CD14-positive monocyte (primary cell): ENCODE measurements at regions not wholly inside any gene's neighbourhood (a gene's known extent, or its start where the extent isn't known, plus 50 kb on each side); places are given as distances from the start of the nearest gene placed in this dataset.

Source experiments
- DNase-seq, 3 donors: peaks; one replicate each; pipeline ENCODE4 v3.0.0-alpha.2; 2011 to 2022
- H2AFZ ChIP-seq: 2 replicates; pipeline ENCODE4 v1.6.0; 2012; ENCODE audit warnings: mild to moderate bottlenecking, low read depth, low read length, inconsistent platforms; ENCODE audit not compliant: insufficient read depth, poor library complexity, severe bottlenecking
- H3K27ac ChIP-seq, 2 donors: 1 replicate in 1 of 2; 2 replicates in 1 of 2; pipeline ENCODE4 v1.5.1; 2012 to 2013; ENCODE audit warnings: low read length in 2 of 2, control low read depth in 1 of 2, inconsistent platforms in 1 of 2, low read depth in 1 of 2, mild to moderate bottlenecking in 1 of 2
- H3K27me3 ChIP-seq, 2 donors: one replicate each; pipeline versions ENCODE4 v1.6.0 to v1.6.1; 2011 to 2013; ENCODE audit warnings: low read length in 2 of 2; ENCODE audit not compliant: control insufficient read depth in 2 of 2, insufficient read depth in 2 of 2
- H3K36me3 ChIP-seq, 2 donors: replicated peaks in 1 of 2; 1 replicate in 1 of 2; 2 replicates in 1 of 2; pipeline versions ENCODE4 v1.5.1 to v1.6.1; 2012 to 2013; ENCODE audit warnings: low read length in 2 of 2, control low read depth in 1 of 2, inconsistent platforms in 1 of 2, mild to moderate bottlenecking in 1 of 2; ENCODE audit not compliant: insufficient read depth in 2 of 2, control insufficient read depth in 1 of 2
- H3K4me1 ChIP-seq, 2 donors: 1 replicate in 1 of 2; 2 replicates in 1 of 2; pipeline versions ENCODE4 v1.5.1 to v1.6.1; 2012 to 2013; ENCODE audit warnings: low read length in 2 of 2, control low read depth in 1 of 2, inconsistent platforms in 1 of 2, mild to moderate bottlenecking in 1 of 2, moderate library complexity in 1 of 2; ENCODE audit not compliant: insufficient read depth in 2 of 2, control insufficient read depth in 1 of 2
- H3K4me2 ChIP-seq: replicated peaks from 2 replicates; pipeline ENCODE3; 2012; ENCODE audit warnings: low read length, moderate library complexity, mild to moderate bottlenecking; ENCODE audit not compliant: poor library complexity, severe bottlenecking; ENCODE audit errors: extremely low read depth
- H3K4me3 ChIP-seq, 3 experiments: fragments of 200-600 bp in 1 of 3; sonication (generic) in 1 of 3; replicated peaks in 1 of 3; 1 replicate in 2 of 3; 2 replicates in 1 of 3; pipeline ENCODE4 v1.5.1; 2011 to 2013; ENCODE audit warnings: low read length in 3 of 3, mild to moderate bottlenecking in 3 of 3, control low read depth in 2 of 3, low read depth in 2 of 3, inconsistent platforms in 1 of 3, moderate library complexity in 1 of 3
- H3K79me2 ChIP-seq: 2 replicates; pipeline ENCODE4 v1.6.0; 2012; ENCODE audit warnings: mild to moderate bottlenecking, control low read depth, inconsistent platforms, low read length, moderate library complexity; ENCODE audit not compliant: insufficient read depth
- H3K9ac ChIP-seq: 2 replicates; pipeline ENCODE4 v1.6.0; 2017; ENCODE audit warnings: low read length, mild to moderate bottlenecking; ENCODE audit not compliant: insufficient read depth, poor library complexity, severe bottlenecking
- H3K9me3 ChIP-seq, 2 donors: replicated peaks in 1 of 2; 1 replicate in 1 of 2; 2 replicates in 1 of 2; pipeline versions ENCODE4 v1.5.1 to v1.6.1; 2012 to 2013; ENCODE audit warnings: low read length in 2 of 2, control low read depth in 1 of 2; ENCODE audit not compliant: control insufficient read depth in 1 of 2, insufficient read depth in 1 of 2
- H4K20me1 ChIP-seq: 2 replicates; pipeline ENCODE4 v1.6.0; 2012; ENCODE audit warnings: mild to moderate bottlenecking, low read length, control low read depth, moderate library complexity; ENCODE audit not compliant: insufficient read depth
- H3K27ac Mint-ChIP-seq, 7 donors: one replicate each; pipeline ENCODE4 v1.8.0; 2020; ENCODE audit warnings: mild to moderate bottlenecking in 7 of 7, mixed read lengths in 7 of 7, moderate library complexity in 6 of 7, inconsistent platforms in 2 of 7
- H3K27me3 Mint-ChIP-seq, 3 donors: one replicate each; pipeline ENCODE4 v1.8.0; 2021 to 2022; ENCODE audit warnings: low read depth in 3 of 3, mild to moderate bottlenecking in 3 of 3, mixed read lengths in 3 of 3, moderate library complexity in 3 of 3, inconsistent platforms in 1 of 3
- H3K36me3 Mint-ChIP-seq, 2 donors: one replicate each; pipeline ENCODE4 v1.8.0; 2020; ENCODE audit warnings: mixed read lengths in 2 of 2, inconsistent platforms in 1 of 2, mild to moderate bottlenecking in 1 of 2
- H3K4me1 Mint-ChIP-seq: one replicate; pipeline ENCODE4 v1.8.0; 2020; ENCODE audit warnings: mild to moderate bottlenecking, mixed read lengths
- H3K4me3 Mint-ChIP-seq, 2 donors: one replicate each; pipeline ENCODE4 v1.8.0; 2020; ENCODE audit warnings: mild to moderate bottlenecking in 2 of 2, mixed read lengths in 2 of 2, moderate library complexity in 1 of 2
- H3K9me3 Mint-ChIP-seq, 7 donors: one replicate each; pipeline ENCODE4 v1.8.0; 2020 to 2022; ENCODE audit warnings: mixed read lengths in 7 of 7, mild to moderate bottlenecking in 6 of 7, moderate library complexity in 6 of 7, inconsistent platforms in 2 of 7
- WGBS: methylation state at CpG from one replicate; pipeline ENCODE4 v1.1.5; 2013; ENCODE audit warnings: missing lambda C conversion rate; ENCODE audit not compliant: insufficient coverage; 5-methylcytosine and 5-hydroxymethylcytosine counted together
- intact Hi-C, 2 donors: fragments of 100-400 bp; cut with micrococcal nuclease; formaldehyde crosslinking; loops; one replicate each; pipeline versions ENCODE4 v1.15.0 to v1.15.1; 2023
- TF ChIP-seq, protein P1 (sequence below): fragments of 200-600 bp; IDR thresholded peaks from one replicate; pipeline ENCODE4 v1.8.0; 2022; ENCODE audit warnings: antibody characterized with exemption, mild to moderate bottlenecking

DNA sequence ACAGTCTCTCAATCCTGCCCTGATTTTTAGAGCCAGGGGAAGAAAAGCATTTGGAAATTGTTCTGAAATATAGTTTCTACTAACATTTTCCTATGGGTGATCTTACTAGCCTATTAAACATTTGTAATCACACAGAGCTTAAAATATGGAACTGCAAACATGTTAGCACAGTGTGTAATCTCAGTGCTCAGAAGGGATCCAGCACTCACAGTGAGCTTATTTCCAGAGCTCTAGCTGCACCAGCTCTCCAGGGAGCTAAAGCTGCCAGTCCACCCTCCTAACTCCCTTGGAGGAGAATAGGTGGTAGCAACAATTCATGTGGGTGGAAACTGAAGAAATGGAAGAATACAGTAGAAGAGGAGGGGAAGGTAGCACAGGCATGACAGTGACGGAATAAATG is 64.9 kb upstream of the SYT1 start:
- Mint-ChIP-seq H3K36me3 (no peaks in the 10 kb centered on the region), H3K4me1 (no peaks in the 10 kb centered on the region), H3K9me3 (peaks cover 2 to 20% (median 6%) of the 10 kb centered on the region in 7 donors), H3K27me3 (no peaks in the 10 kb centered on the region), H3K4me3 (no peak overlapping the region), H3K27ac (no peak overlapping the region)
- H3K9ac ChIP-seq, result no peak overlapping the region
- no peaks in the 10 kb centered on the region for H3K27me3 ChIP-seq
- intact Hi-C loops, result no loop called here
- no peak overlapping the region for H3K4me2 ChIP-seq
- H3K4me3 ChIP-seq, result no peak overlapping the region
- H3K9me3 ChIP-seq, result peaks cover 12 to 13% of the 10 kb centered on the region in 2 donors
- no peak overlapping the region for H2AFZ ChIP-seq
- TF ChIP-seq, protein P1, sequence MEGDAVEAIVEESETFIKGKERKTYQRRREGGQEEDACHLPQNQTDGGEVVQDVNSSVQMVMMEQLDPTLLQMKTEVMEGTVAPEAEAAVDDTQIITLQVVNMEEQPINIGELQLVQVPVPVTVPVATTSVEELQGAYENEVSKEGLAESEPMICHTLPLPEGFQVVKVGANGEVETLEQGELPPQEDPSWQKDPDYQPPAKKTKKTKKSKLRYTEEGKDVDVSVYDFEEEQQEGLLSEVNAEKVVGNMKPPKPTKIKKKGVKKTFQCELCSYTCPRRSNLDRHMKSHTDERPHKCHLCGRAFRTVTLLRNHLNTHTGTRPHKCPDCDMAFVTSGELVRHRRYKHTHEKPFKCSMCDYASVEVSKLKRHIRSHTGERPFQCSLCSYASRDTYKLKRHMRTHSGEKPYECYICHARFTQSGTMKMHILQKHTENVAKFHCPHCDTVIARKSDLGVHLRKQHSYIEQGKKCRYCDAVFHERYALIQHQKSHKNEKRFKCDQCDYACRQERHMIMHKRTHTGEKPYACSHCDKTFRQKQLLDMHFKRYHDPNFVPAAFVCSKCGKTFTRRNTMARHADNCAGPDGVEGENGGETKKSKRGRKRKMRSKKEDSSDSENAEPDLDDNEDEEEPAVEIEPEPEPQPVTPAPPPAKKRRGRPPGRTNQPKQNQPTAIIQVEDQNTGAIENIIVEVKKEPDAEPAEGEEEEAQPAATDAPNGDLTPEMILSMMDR, result no peak
- no peaks in the 10 kb centered on the region for H3K36me3 ChIP-seq
- no CpG with 5 or more reads among the region's 1 CpG for WGBS
- no peaks in the 10 kb centered on the region for H4K20me1 ChIP-seq
- no peaks in the 10 kb centered on the region for H3K4me1 ChIP-seq
- no peak overlapping the region for H3K27ac ChIP-seq
- no peaks in the 10 kb centered on the region for H3K79me2 ChIP-seq
- no peak for DNase-seq

DNA sequence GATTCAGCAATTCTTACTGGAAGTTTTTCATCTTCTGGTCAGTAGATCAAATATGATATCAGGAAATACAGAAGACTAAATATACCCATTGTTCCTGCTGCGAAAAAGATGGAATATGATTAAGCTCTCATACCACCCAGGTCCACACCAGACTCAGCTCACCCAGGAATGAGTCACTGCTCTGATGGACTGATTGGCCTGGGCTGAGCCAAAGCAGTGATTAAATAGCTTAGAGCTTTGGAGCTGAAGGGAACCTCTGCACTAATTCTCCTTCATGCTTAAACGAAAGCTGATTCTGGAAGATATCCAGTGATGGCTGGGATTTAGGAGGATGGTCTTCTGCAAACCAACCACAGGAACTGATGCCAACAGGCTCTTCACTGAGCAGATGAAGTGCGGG is 62.0 kb upstream of the SYT1 start:
- Histone ChIP-seq H3K27ac (no peak overlapping the region), H3K27me3 (no peaks in the 10 kb centered on the region), H3K79me2 (no peaks in the 10 kb centered on the region), H3K4me2 (no peak overlapping the region), H3K9ac (no peak overlapping the region), H4K20me1 (no peaks in the 10 kb centered on the region), H3K36me3 (no peaks in the 10 kb centered on the region), H3K9me3 (peaks cover 12 to 15% of the 10 kb centered on the region in 2 donors), H3K4me1 (no peaks in the 10 kb centered on the region), H2AFZ (no peak overlapping the region), H3K4me3 (no peak overlapping the region)
- no CpG with 5 or more reads among the region's 3 CpGs for WGBS
- H3K9me3 Mint-ChIP-seq, result peaks cover 0 to 11% (median 0%) of the 10 kb centered on the region in 7 donors
- no peak overlapping the region for H3K27ac Mint-ChIP-seq
- no peaks in the 10 kb centered on the region for H3K27me3 Mint-ChIP-seq
- H3K4me1 Mint-ChIP-seq, result no peaks in the 10 kb centered on the region
- DNase-seq, result no peak
- no peak overlapping the region for H3K4me3 Mint-ChIP-seq
- H3K36me3 Mint-ChIP-seq, result no peaks in the 10 kb centered on the region
- intact Hi-C loops, result no loop called here
- TF ChIP-seq, protein P1, result no peak
